Spleen (tissue), 11 donors: ENCODE measurements at regions not wholly inside any gene's neighbourhood (a gene's known extent, or its start where the extent isn't known, plus 50 kb on each side); places are given as distances from the start of the nearest gene placed in this dataset.
"Not testable (repeated sequence)": the region's sequence is repeated elsewhere in the genome, so short reads cannot be mapped to it uniquely, and the experiment has no call there.

ENCODE experiments used
- DNase-seq: peaks from one replicate; pipeline ENCODE4 v3.0.0-alpha.2; 2020
- H3K27ac ChIP-seq, 8 donors: fragments of 200-600 bp; sonication (generic) in 7 of 8; 1 replicate in 4 of 8; 2 replicates in 4 of 8; pipeline versions ENCODE4 v1.5.0 to v1.8.0; 2016 to 2021; ENCODE audit warnings: inconsistent platforms in 4 of 8, mild to moderate bottlenecking in 4 of 8, moderate library complexity in 1 of 8
- H3K27me3 ChIP-seq, 7 donors: fragments of 200-600 bp; sonication (generic) in 6 of 7; replicated peaks in 1 of 7; 1 replicate in 4 of 7; 2 replicates in 3 of 7; pipeline versions ENCODE4 v1.5.0 to v1.8.0; 2016 to 2021; ENCODE audit warnings: inconsistent platforms in 3 of 7, mild to moderate bottlenecking in 1 of 7
- H3K36me3 ChIP-seq, 6 donors: fragments of 200-600 bp; sonication (generic) in 5 of 6; 1 replicate in 4 of 6; 2 replicates in 2 of 6; pipeline versions ENCODE4 v1.5.0 to v1.8.0; 2016 to 2021; ENCODE audit warnings: inconsistent platforms in 2 of 6
- H3K4me1 ChIP-seq, 6 donors: fragments of 200-600 bp; sonication (generic) in 5 of 6; 1 replicate in 3 of 6; 2 replicates in 3 of 6; pipeline versions ENCODE4 v1.5.0 to v1.8.0; 2016 to 2021; ENCODE audit warnings: inconsistent platforms in 3 of 6
- H3K4me3 ChIP-seq, 8 donors: fragments of 200-600 bp; sonication (generic) in 7 of 8; 1 replicate in 4 of 8; 2 replicates in 4 of 8; pipeline versions ENCODE4 v1.5.0 to v1.8.0; 2016 to 2021; ENCODE audit warnings: inconsistent platforms in 4 of 8, mild to moderate bottlenecking in 4 of 8, moderate library complexity in 2 of 8
- H3K9me3 ChIP-seq, 8 donors: fragments of 200-600 bp; sonication (generic) in 7 of 8; 1 replicate in 4 of 8; 2 replicates in 4 of 8; pipeline versions ENCODE4 v1.5.0 to v1.8.0; 2016 to 2021; ENCODE audit warnings: inconsistent platforms in 4 of 8
- CTCF ChIP-seq, 11 experiments: fragments of 200-600 bp in 7 of 11; fragments of 450-650 bp in 4 of 11; sonication (generic) in 4 of 11; IDR thresholded peaks in 8 of 11; conservative IDR thresholded peaks in 3 of 11; 1 replicate in 7 of 11; 2 replicates in 4 of 11; pipeline versions ENCODE4 v1.4.0 to v1.8.0; 2016 to 2021; ENCODE audit warnings: antibody characterized with exemption in 11 of 11, inconsistent platforms in 4 of 11, mild to moderate bottlenecking in 1 of 11
- POLR2A ChIP-seq, 3 donors: fragments of 450-650 bp; IDR thresholded peaks; one replicate each; pipeline ENCODE4 v1.5.1; 2017; ENCODE audit warnings: antibody characterized with exemption in 3 of 3, mild to moderate bottlenecking in 1 of 3
- POLR2AphosphoS5 ChIP-seq, 3 donors: sonication (generic); formaldehyde crosslinking; IDR thresholded peaks; one replicate each; pipeline ENCODE4 v1.5.1; 2017; ENCODE audit warnings: antibody characterized with exemption in 3 of 3
- WGBS, 5 donors: extraction: QIAGEN DNeasy Blood & Tissue Kit in 3 of 5; methylation state at CpG; one replicate each; pipeline versions ENCODE4 v1.1.5 to v1.1.7; 2013 to 2018; 5-methylcytosine and 5-hydroxymethylcytosine counted together
- intact Hi-C: fragments of 100-400 bp; cut with DNase I; formaldehyde crosslinking; loops from one replicate; pipeline ENCODE4 v1.15.0; 2023; ENCODE audit warnings: low total_unique reads
- donor health status: healthy with polysubstance abuse.
- donor health status: DM: no; HTN: no; CAD: no; lungs with moderate emphysema.
- donor health status: DM: no; HTN: no; CAD: no.
- donor health status: Bipolar disorder and iron deficiency.
- donor health status: healthy.
- donor health status: DM: no; HTN: no; CAD: no.
- donor health status: DM: yes; HTN: yes; CAD: no.

GRCh38 chr9:1929722-1930244 lies 85.4 kb upstream of the SMARCA2 start:
- DNase-seq, result no peak
- no peak for TF ChIP-seq CTCF (IDR thresholded peaks at IDR 0.05 in 8 of 11, conservative IDR thresholded peaks at IDR 0.05 in 3 of 11)
- TF ChIP-seq POLR2AphosphoS5 (IDR thresholded peaks at IDR 0.05), result no peak
- no peak for TF ChIP-seq POLR2A (IDR thresholded peaks at IDR 0.05)
- Histone ChIP-seq H3K27me3 (peaks cover 0 to 4% (median 0%) of the 10 kb centered on the region in 7 donors), H3K4me1 (no peaks in the 10 kb centered on the region), H3K36me3 (no peaks in the 10 kb centered on the region), H3K9me3 (peaks cover 0 to 9% (median 0%) of the 10 kb centered on the region in 8 donors), H3K4me3 (peak overlapping the region in 1 of 8 donors; percentile 37), H3K27ac (no peak overlapping the region)
- intact Hi-C loops, result no loop called here
- 55 to 77% (median 72%) methylated on average over 5 of the region's 5 CpGs for WGBS, 5 donors

GRCh38 chr9:1930245-1930736 lies 84.9 kb upstream of the SMARCA2 start:
- H3K4me1 ChIP-seq, H3K9me3 ChIP-seq, H3K27ac ChIP-seq, DNase-seq, H3K36me3 ChIP-seq, intact Hi-C loops, H3K27me3 ChIP-seq: not testable (repeated sequence)
- WGBS, 5 donors, result 65 to 86% (median 76%) methylated on average over 9 of the region's 9 CpGs
- H3K4me3 ChIP-seq, result peak overlapping the region in 1 of 8 donors; percentile 37

- Histone ChIP-seq H3K27me3 (no peaks in the 10 kb centered on the region), H3K4me3 (no peak overlapping the region), H3K9me3 (no peaks in the 10 kb centered on the region), H3K36me3 (no peaks in the 10 kb centered on the region), H3K27ac (no peak overlapping the region), H3K4me1 (peaks cover 0 to 12% (median 0%) of the 10 kb centered on the region in 6 donors)
- 57 to 87% (median 68%) methylated on average over 1 of the region's 1 CpG for WGBS, 5 donors
- intact Hi-C loops, result no loop called here
- TF ChIP-seq POLR2A (IDR thresholded peaks at IDR 0.05) (no peak), POLR2AphosphoS5 (IDR thresholded peaks at IDR 0.05) (no peak), CTCF (IDR thresholded peaks at IDR 0.05 in 8 of 11, conservative IDR thresholded peaks at IDR 0.05 in 3 of 11) (no peak)
- DNase-seq, result no peak
These were observed 77.0 kb upstream of the SMARCA2 start for GRCh38 chr9:1938135-1938534.

GRCh38 chr9:1938675-1939170 lies 76.4 kb upstream of the SMARCA2 start:
- DNase-seq, result no peak
- Histone ChIP-seq H3K9me3 (no peaks in the 10 kb centered on the region), H3K4me1 (peaks cover 0 to 12% (median 0%) of the 10 kb centered on the region in 6 donors), H3K4me3 (no peak overlapping the region), H3K27me3 (no peaks in the 10 kb centered on the region), H3K27ac (no peak overlapping the region), H3K36me3 (no peaks in the 10 kb centered on the region)
- intact Hi-C loops, result no loop called here
- 58 to 82% (median 78%) methylated on average over 2 of the region's 2 CpGs for WGBS, 5 donors
- TF ChIP-seq POLR2AphosphoS5 (IDR thresholded peaks at IDR 0.05), result no peak
- TF ChIP-seq CTCF (IDR thresholded peaks at IDR 0.05 in 8 of 11, conservative IDR thresholded peaks at IDR 0.05 in 3 of 11), result no peak
- TF ChIP-seq POLR2A (IDR thresholded peaks at IDR 0.05), result no peak
